ENCODE measurements at regions not wholly inside any gene's neighbourhood (a gene's known extent, or its start where the extent isn't known, plus 50 kb on each side); places are given as distances from the start of the nearest gene placed in this dataset.

DNA sequence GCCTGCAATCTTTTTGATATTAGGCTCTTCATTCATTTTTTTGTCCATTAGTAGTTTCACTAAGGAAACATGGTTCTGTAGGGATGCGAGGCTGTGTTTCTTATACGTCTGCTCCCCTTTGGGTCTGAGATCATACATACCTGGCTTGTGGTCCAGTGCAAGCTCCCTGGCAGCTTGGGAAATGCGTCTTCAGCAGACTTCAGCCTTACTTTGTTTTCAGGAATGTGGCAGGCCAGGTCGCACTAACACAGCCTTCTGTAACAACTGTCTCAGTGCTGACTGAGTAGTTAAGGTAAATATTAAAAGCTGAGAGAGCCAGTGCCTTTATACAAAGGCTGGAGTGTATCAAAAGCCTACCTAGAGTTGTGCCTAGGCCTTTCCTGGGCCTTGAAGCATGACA, 970.5 kb upstream of the EEF2KMT start:
- TF ChIP-seq EP300 (IDR thresholded peaks at IDR 0.05) (no peak), POLR2A (IDR thresholded peaks at IDR 0.05) (no peak)
